OCI-LY7 (cell line): ENCODE measurements at regions not wholly inside any gene's neighbourhood (a gene's known extent, or its start where the extent isn't known, plus 50 kb on each side); places are given as distances from the start of the nearest gene placed in this dataset.

Experiments used
- BruUV-seq: library from RNA; stranded (reverse); fragments of 400-500 nt; replicated peaks from 2 replicates; lab custom pipeline; 2021; lab: Mats Ljungman, UMichigan
- CTCF ChIA-PET: fragments of 300-600 bp; sonication (Branson Sonifier 250); formaldehyde crosslinking; loops from one replicate; lab custom pipeline; 2022; ENCODE audit warnings: antibody characterized with exemption; ENCODE audit not compliant: unreplicated experiment; lab: Charles Lee
- POLR2A ChIA-PET: fragments of 300-600 bp; sonication (Branson Sonifier 250); formaldehyde crosslinking; loops from one replicate; lab custom pipeline; 2022; ENCODE audit warnings: antibody characterized with exemption; lab: Charles Lee
- DNase-seq: peaks from one replicate; pipeline ENCODE4 v3.0.0-alpha.2; 2015; ENCODE audit warnings: low spot score
- H2AFZ ChIP-seq: fragments of 200-600 bp; sonication (generic), shearing (Covaris generic); 2 replicates; pipeline ENCODE4 v1.6.1; 2014; ENCODE audit warnings: mild to moderate bottlenecking, antibody characterized with exemption, low read length, moderate library complexity
- H3K27ac ChIP-seq: fragments of 200-600 bp; sonication (generic); 2 replicates; pipeline ENCODE4 v1.5.1; 2014; ENCODE audit warnings: mixed run types, low read depth, mild to moderate bottlenecking, moderate library complexity, low read length, inconsistent platforms; ENCODE audit not compliant: poor library complexity, severe bottlenecking
- H3K36me3 ChIP-seq: fragments of 200-600 bp; sonication (generic); 2 replicates; pipeline ENCODE4 v1.6.1; 2014; ENCODE audit warnings: mild to moderate bottlenecking, antibody characterized with exemption, low read length, moderate library complexity, mixed read lengths; ENCODE audit not compliant: insufficient read depth
- H3K4me1 ChIP-seq: fragments of 200-600 bp; sonication (generic); 2 replicates; pipeline ENCODE4 v1.5.1; 2014; ENCODE audit warnings: mild to moderate bottlenecking, low read length; ENCODE audit not compliant: insufficient read depth, poor library complexity, severe bottlenecking
- H3K4me2 ChIP-seq: fragments of 200-600 bp; sonication (generic); 2 replicates; pipeline ENCODE4 v1.6.1; 2014; ENCODE audit warnings: mild to moderate bottlenecking, low read length
- H3K4me3 ChIP-seq: fragments of 200-600 bp; sonication (generic); 2 replicates; pipeline ENCODE4 v1.5.1; 2014; ENCODE audit warnings: mild to moderate bottlenecking, low read depth, low read length; ENCODE audit not compliant: poor library complexity, severe bottlenecking
- H3K79me2 ChIP-seq: fragments of 200-600 bp; sonication (generic); 2 replicates; pipeline ENCODE4 v1.6.1; 2016; ENCODE audit warnings: low read depth, mild to moderate bottlenecking, low read length, moderate library complexity, mixed read lengths; ENCODE audit not compliant: insufficient read depth
- H3K9me2 ChIP-seq: fragments of 200-600 bp; sonication (generic); 2 replicates; pipeline ENCODE4 v1.6.1; 2016; ENCODE audit warnings: mild to moderate bottlenecking, low read length, mixed read lengths; ENCODE audit not compliant: insufficient read depth
- H3K9me3 ChIP-seq: fragments of 200-600 bp; sonication (generic); 2 replicates; pipeline ENCODE4 v1.6.1; 2014; ENCODE audit warnings: mild to moderate bottlenecking, mixed run types, low read length, mixed read lengths
- H4K20me1 ChIP-seq: fragments of 200-600 bp; sonication (generic); 2 replicates; pipeline ENCODE4 v1.6.1; 2014; ENCODE audit warnings: mild to moderate bottlenecking, antibody characterized with exemption, low read length, moderate library complexity, mixed read lengths; ENCODE audit not compliant: insufficient read depth
- CTCF ChIP-seq: fragments of 200-600 bp; sonication (generic); conservative IDR thresholded peaks from 2 replicates; pipeline ENCODE4 v1.5.1; 2014; ENCODE audit warnings: mild to moderate bottlenecking, antibody characterized with exemption, low read length, moderate library complexity, mixed read lengths
- EZH2phosphoT487 ChIP-seq: fragments of 200-600 bp; sonication (generic); IDR thresholded peaks from 2 replicates; pipeline ENCODE4 v1.6.1; 2018; ENCODE audit warnings: low read depth, borderline replicate concordance, mild to moderate bottlenecking, mixed run types, antibody characterized with exemption, low read length, moderate library complexity, mixed read lengths
- intact Hi-C: fragments of 100-400 bp; cut with micrococcal nuclease; formaldehyde crosslinking; loops from one replicate; pipeline ENCODE4 v1.10.0; 2022; ENCODE audit not compliant: unreplicated experiment

- Histone ChIP-seq H3K27ac (no peak overlapping the region), H3K4me2 (no peak overlapping the region), H3K36me3 (no peaks in the 10 kb centered on the region), H4K20me1 (no peaks in the 10 kb centered on the region), H3K79me2 (no peaks in the 10 kb centered on the region), H3K4me3 (no peak overlapping the region), H3K4me1 (no peaks in the 10 kb centered on the region), H3K9me2 (no peaks in the 10 kb centered on the region), H3K9me3 (no peaks in the 10 kb centered on the region), H2AFZ (no peak overlapping the region)
- no TSS peak for BruUV-seq
- no peak for TF ChIP-seq EZH2phosphoT487
- TF ChIP-seq CTCF = no peak
- POLR2A ChIA-PET = no interaction called here
- CTCF ChIA-PET = no interaction called here
- DNase-seq = no peak
- intact Hi-C loops = loop anchor here (10.0 kb wide), 1 partner anchor 1808 kb away; no protein-coding TSS in a partner anchor
Measured at GRCh38 chr18:11316546-11316945, 167.2 kb upstream of the PIEZO2 start.

GRCh38 chr18:11310476-11311086 is 161.2 kb upstream of the PIEZO2 start:
- H3K79me2 ChIP-seq = no peaks in the 10 kb centered on the region
- no peaks in the 10 kb centered on the region for H3K36me3 ChIP-seq
- ChIA-PET POLR2A (interaction anchor here (0.6 to 1.0 kb wide), 3 partner anchors 102 to 200 kb away, joined by 3 read pairs; no protein-coding TSS in a partner anchor), CTCF (interaction anchor here (1.1 to 1.8 kb wide), 3 partner anchors 202 to 243 kb away, joined by 4 to 11 read pairs (median 6); no protein-coding TSS in a partner anchor)
- H3K27ac ChIP-seq = no peak overlapping the region
- H3K4me2 ChIP-seq = no peak overlapping the region
- DNase-seq = peak; percentile 64
- no TSS peak for BruUV-seq
- no peaks in the 10 kb centered on the region for H3K9me2 ChIP-seq
- H3K4me3 ChIP-seq = no peak overlapping the region
- no peaks in the 10 kb centered on the region for H4K20me1 ChIP-seq
- H2AFZ ChIP-seq = no peak overlapping the region
- intact Hi-C loops = loop anchor here (1.0 to 10.0 kb wide), 4 partner anchors 209 to 1814 kb away; no protein-coding TSS in a partner anchor
- no peak for TF ChIP-seq EZH2phosphoT487
- TF ChIP-seq CTCF = peak; percentile 93
- no peaks in the 10 kb centered on the region for H3K9me3 ChIP-seq
- H3K4me1 ChIP-seq = no peaks in the 10 kb centered on the region

- DNase-seq = peak; percentile 45
- Histone ChIP-seq H3K4me2 (no peak overlapping the region), H3K4me3 (no peak overlapping the region), H3K79me2 (no peaks in the 10 kb centered on the region), H3K9me2 (no peaks in the 10 kb centered on the region), H3K4me1 (no peaks in the 10 kb centered on the region), H3K27ac (no peak overlapping the region), H2AFZ (peak overlapping the region; percentile 17; the same call in 1 of the 2 replicates), H3K36me3 (no peaks in the 10 kb centered on the region), H4K20me1 (no peaks in the 10 kb centered on the region), H3K9me3 (no peaks in the 10 kb centered on the region)
- ChIA-PET POLR2A (no interaction called here), CTCF (no interaction called here)
- intact Hi-C loops = loop anchor here (2.0 kb wide), 1 partner anchor 522 kb away; no protein-coding TSS in a partner anchor
- BruUV-seq = no TSS peak
- TF ChIP-seq CTCF (peak; percentile 59), EZH2phosphoT487 (no peak)
Measured at GRCh38 chr18:11309172-11309571, 159.8 kb upstream of the PIEZO2 start.
